ENCODE measurements at regions not wholly inside any gene's neighbourhood (a gene's known extent, or its start where the extent isn't known, plus 50 kb on each side); places are given as distances from the start of the nearest gene placed in this dataset.

DNA sequence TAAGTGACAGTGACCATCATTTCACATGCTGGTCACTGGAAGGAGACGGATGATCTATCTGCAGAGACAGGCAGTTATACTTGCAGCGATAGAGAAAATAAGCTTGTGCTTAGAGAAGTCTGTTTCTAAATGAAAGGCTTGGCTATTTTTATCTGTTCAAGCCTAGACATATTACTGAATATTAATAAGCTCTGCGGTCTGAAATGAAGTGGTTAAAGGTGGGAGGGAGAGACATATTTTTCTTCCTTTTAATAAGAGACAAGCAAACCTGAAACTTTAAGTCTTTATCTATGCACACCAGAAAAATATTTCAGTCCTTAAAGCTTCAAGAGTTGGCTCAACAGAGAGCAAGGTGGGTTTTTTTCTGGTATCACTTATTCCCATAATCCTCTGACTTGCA lies 99.0 kb downstream of the CD200R1L start:
- TF ChIP-seq, protein P1, sequence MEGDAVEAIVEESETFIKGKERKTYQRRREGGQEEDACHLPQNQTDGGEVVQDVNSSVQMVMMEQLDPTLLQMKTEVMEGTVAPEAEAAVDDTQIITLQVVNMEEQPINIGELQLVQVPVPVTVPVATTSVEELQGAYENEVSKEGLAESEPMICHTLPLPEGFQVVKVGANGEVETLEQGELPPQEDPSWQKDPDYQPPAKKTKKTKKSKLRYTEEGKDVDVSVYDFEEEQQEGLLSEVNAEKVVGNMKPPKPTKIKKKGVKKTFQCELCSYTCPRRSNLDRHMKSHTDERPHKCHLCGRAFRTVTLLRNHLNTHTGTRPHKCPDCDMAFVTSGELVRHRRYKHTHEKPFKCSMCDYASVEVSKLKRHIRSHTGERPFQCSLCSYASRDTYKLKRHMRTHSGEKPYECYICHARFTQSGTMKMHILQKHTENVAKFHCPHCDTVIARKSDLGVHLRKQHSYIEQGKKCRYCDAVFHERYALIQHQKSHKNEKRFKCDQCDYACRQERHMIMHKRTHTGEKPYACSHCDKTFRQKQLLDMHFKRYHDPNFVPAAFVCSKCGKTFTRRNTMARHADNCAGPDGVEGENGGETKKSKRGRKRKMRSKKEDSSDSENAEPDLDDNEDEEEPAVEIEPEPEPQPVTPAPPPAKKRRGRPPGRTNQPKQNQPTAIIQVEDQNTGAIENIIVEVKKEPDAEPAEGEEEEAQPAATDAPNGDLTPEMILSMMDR (conservative IDR thresholded peaks at IDR 0.05 in 1 of 2, IDR thresholded peaks at IDR 0.05 in 1 of 2; ENCODE audit: low read depth in 1 of 2, low read length in 2 of 2): no peak
- TF ChIP-seq EZH2 (IDR thresholded peaks at IDR 0.05; ENCODE audit: low read length, missing control alignments): no peak

Measured in fibroblast of lung (primary cell).